Epithelial cell of esophagus (primary cell): ENCODE measurements at regions not wholly inside any gene's neighbourhood (a gene's known extent, or its start where the extent isn't known, plus 50 kb on each side); places are given as distances from the start of the nearest gene placed in this dataset.

Experiments used
- DNase-seq: peaks from one replicate; pipeline ENCODE4 v3.0.0; 2010; ENCODE audit warnings: low read depth
- H3K4me3 ChIP-seq: 2 replicates; pipeline ENCODE4 v1.5.1; 2011; ENCODE audit warnings: mild to moderate bottlenecking, low read length, control low read depth
- CTCF ChIP-seq: IDR thresholded peaks from 2 replicates; pipeline ENCODE4 v1.5.1; 2011; ENCODE audit warnings: low read depth, mild to moderate bottlenecking, low read length, control low read depth, inconsistent platforms; ENCODE audit not compliant: insufficient read depth; ENCODE audit errors: missing control alignments

- no peak for TF ChIP-seq CTCF
- H3K4me3 ChIP-seq: no peak overlapping the region
- DNase-seq: no peak
Observed at GRCh38 chr2:51153236-51153635, 121.3 kb upstream of the NRXN1 start.

GRCh38 chr2:51151490-51152140 is 119.7 kb upstream of the NRXN1 start:
- H3K4me3 ChIP-seq: no peak overlapping the region
- TF ChIP-seq CTCF: no peak
- no peak for DNase-seq

- no peak for TF ChIP-seq CTCF
- H3K4me3 ChIP-seq: no peak overlapping the region
- no peak for DNase-seq
Observed at GRCh38 chr2:51149725-51150124, 117.8 kb upstream of the NRXN1 start.

GRCh38 chr2:51145761-51146160 is 113.8 kb upstream of the NRXN1 start:
- H3K4me3 ChIP-seq: no peak overlapping the region
- no peak for TF ChIP-seq CTCF
- no peak for DNase-seq

- no peak for TF ChIP-seq CTCF
Observed at GRCh38 chr2:51120754-51121280, 88.9 kb upstream of the NRXN1 start.

GRCh38 chr2:51111532-51111931 is 79.6 kb upstream of the NRXN1 start:
- no peak for TF ChIP-seq CTCF
- DNase-seq: no peak
- H3K4me3 ChIP-seq: no peak overlapping the region

More at GRCh38 chr2:51120754-51121280, 88.9 kb upstream of the NRXN1 start:
- no peak overlapping the region for H3K4me3 ChIP-seq
- DNase-seq: no peak

GRCh38 chr2:51108794-51109193 is 76.9 kb upstream of the NRXN1 start:
- no peak overlapping the region for H3K4me3 ChIP-seq
- TF ChIP-seq CTCF: no peak
- DNase-seq: no peak
